Ovary (tissue), 7 donors: ENCODE measurements at regions not wholly inside any gene's neighbourhood (a gene's known extent, or its start where the extent isn't known, plus 50 kb on each side); places are given as distances from the start of the nearest gene placed in this dataset.

Source experiments
- DNase-seq, 5 donors: peaks; one replicate each; pipeline ENCODE4 v3.0.0-alpha.2; 2019 to 2020
- H3K27ac ChIP-seq, 2 donors: fragments of 200-600 bp; one replicate each; pipeline versions ENCODE4 v1.5.1 to v1.8.0; 2019 to 2022
- H3K27me3 ChIP-seq: fragments of 200-600 bp; one replicate; pipeline ENCODE4 v1.8.0; 2022
- H3K36me3 ChIP-seq: fragments of 200-600 bp; sonication (generic); one replicate; pipeline ENCODE4 v1.5.1; 2019
- H3K4me1 ChIP-seq: one replicate; pipeline ENCODE4 v1.8.1; 2013; ENCODE audit warnings: mild to moderate bottlenecking, moderate library complexity; ENCODE audit not compliant: insufficient read depth
- H3K4me3 ChIP-seq: fragments of 200-600 bp; sonication (generic); one replicate; pipeline ENCODE4 v1.5.1; 2017
- H3K9me3 ChIP-seq, 2 donors: fragments of 200-600 bp in 1 of 2; sonication (generic) in 1 of 2; one replicate each; pipeline versions ENCODE4 v1.5.1 to v1.8.1; 2013 to 2019; ENCODE audit warnings: mild to moderate bottlenecking in 1 of 2, moderate library complexity in 1 of 2
- CTCF ChIP-seq, 3 donors: fragments of 450-650 bp in 2 of 3; fragments of 200-600 bp in 1 of 3; IDR thresholded peaks; one replicate each; pipeline versions ENCODE4 v1.5.1 to v1.8.0; 2016 to 2022; ENCODE audit warnings: antibody characterized with exemption in 3 of 3, mild to moderate bottlenecking in 1 of 3
- EP300 ChIP-seq: sonication (generic); formaldehyde crosslinking; IDR thresholded peaks from one replicate; pipeline ENCODE4 v1.6.1; 2017; ENCODE audit warnings: antibody characterized with exemption
- POLR2A ChIP-seq: fragments of 450-650 bp; IDR thresholded peaks from one replicate; pipeline ENCODE4 v1.6.1; 2017; ENCODE audit warnings: antibody characterized with exemption, mild to moderate bottlenecking, moderate library complexity
- WGBS, 3 donors: extraction: QIAGEN DNeasy Blood & Tissue Kit in 1 of 3; methylation state at CpG; one replicate each; pipeline versions ENCODE4 v1.1.5 to v1.1.7; 2013 to 2017; 5-methylcytosine and 5-hydroxymethylcytosine counted together
- intact Hi-C, 4 donors: fragments of 100-400 bp; cut with DNase I; formaldehyde crosslinking; loops; one replicate each; pipeline versions ENCODE4 v1.11.0 to v1.15.1; 2022 to 2023
- donor health status: DM: no; HTN: no; CAD: no; lungs with moderate emphysema.
- donor health status: DM: no; HTN: no; CAD: no.
- donor health status: Bipolar disorder and iron deficiency.
- donor health status: DM: no; HTN: no; CAD: no.
- donor health status: DM: yes; HTN: yes; CAD: no.

GRCh38 chr15:39445931-39446330, 134.9 kb upstream of the THBS1 start:
- intact Hi-C loops: no loop called here
- Histone ChIP-seq H3K4me3 (no peak overlapping the region), H3K36me3 (no peaks in the 10 kb centered on the region), H3K9me3 (no peaks in the 10 kb centered on the region), H3K4me1 (no peaks in the 10 kb centered on the region), H3K27ac (no peak overlapping the region), H3K27me3 (no peaks in the 10 kb centered on the region)
- 94 to 98% (median 96%) methylated on average over 2 of the region's 2 CpGs for WGBS, 3 donors
- TF ChIP-seq EP300 (no peak), POLR2A (no peak), CTCF (IDR thresholded peaks at IDR 0.05) (no peak)
- DNase-seq: no peak

GRCh38 chr15:39447346-39447745, 133.5 kb upstream of the THBS1 start:
- Histone ChIP-seq H3K27me3 (no peaks in the 10 kb centered on the region), H3K27ac (no peak overlapping the region), H3K36me3 (no peaks in the 10 kb centered on the region), H3K4me1 (no peaks in the 10 kb centered on the region), H3K9me3 (no peaks in the 10 kb centered on the region), H3K4me3 (no peak overlapping the region)
- 91 to 99% (median 98%) methylated on average over 2 of the region's 2 CpGs for WGBS, 3 donors
- no peak for TF ChIP-seq EP300
- no peak for TF ChIP-seq CTCF (IDR thresholded peaks at IDR 0.05)
- no peak for TF ChIP-seq POLR2A
- intact Hi-C loops: no loop called here
- no peak for DNase-seq

DNA sequence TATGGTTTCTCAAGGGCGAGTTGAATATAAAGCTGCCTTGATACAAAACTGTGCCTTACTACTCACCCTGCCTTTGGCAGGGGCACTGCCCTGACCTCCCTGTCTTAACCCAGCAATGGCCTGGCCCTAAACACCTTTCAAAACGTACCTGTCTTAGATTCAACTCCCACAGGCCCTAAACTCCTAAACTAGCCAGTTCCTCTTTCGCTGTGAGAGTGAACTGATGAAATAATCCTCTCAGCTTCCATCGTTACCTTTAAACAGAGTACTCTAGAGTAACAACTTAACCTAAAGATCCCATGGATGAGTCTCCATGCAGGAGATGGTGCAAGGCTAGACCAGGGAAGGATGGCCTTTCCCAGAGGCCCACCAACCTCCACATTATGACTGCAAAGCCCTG, 133.0 kb upstream of the THBS1 start:
- H3K4me1 ChIP-seq: no peaks in the 10 kb centered on the region
- WGBS, 3 donors: 91 to 98% (median 94%) methylated on average over 4 of the region's 4 CpGs
- no peak overlapping the region for H3K27ac ChIP-seq
- no peaks in the 10 kb centered on the region for H3K36me3 ChIP-seq
- no peaks in the 10 kb centered on the region for H3K27me3 ChIP-seq
- TF ChIP-seq CTCF (IDR thresholded peaks at IDR 0.05): no peak
- no peak for DNase-seq
- H3K9me3 ChIP-seq: no peaks in the 10 kb centered on the region
- intact Hi-C loops: no loop called here
- no peak overlapping the region for H3K4me3 ChIP-seq

GRCh38 chr15:39448409-39448808, 132.5 kb upstream of the THBS1 start:
- intact Hi-C loops: no loop called here
- Histone ChIP-seq H3K27me3 (no peaks in the 10 kb centered on the region), H3K27ac (no peak overlapping the region), H3K4me1 (no peaks in the 10 kb centered on the region), H3K9me3 (no peaks in the 10 kb centered on the region), H3K4me3 (no peak overlapping the region), H3K36me3 (no peaks in the 10 kb centered on the region)
- TF ChIP-seq EP300: no peak
- TF ChIP-seq POLR2A: no peak
- no peak for TF ChIP-seq CTCF (IDR thresholded peaks at IDR 0.05)
- WGBS, 3 donors: 84 to 91% (median 86%) methylated on average over 4 of the region's 4 CpGs
- no peak for DNase-seq
